ENCODE measurements at regions not wholly inside any gene's neighbourhood (a gene's known extent, or its start where the extent isn't known, plus 50 kb on each side); places are given as distances from the start of the nearest gene placed in this dataset.

GRCh38 chr2:128925631-128926030 lies 607.0 kb upstream of the HS6ST1 start:
- no peak for TF ChIP-seq CTCF (IDR thresholded peaks at IDR 0.05; ENCODE audit: low read depth, low read length)
- no peak for TF ChIP-seq EZH2phosphoT487 (IDR thresholded peaks at IDR 0.05; ENCODE audit: low read depth)
